CMK (cell line): ENCODE measurements at regions not wholly inside any gene's neighbourhood (a gene's known extent, or its start where the extent isn't known, plus 50 kb on each side); places are given as distances from the start of the nearest gene placed in this dataset.

Experiments
- DNase-seq: peaks from one replicate; pipeline ENCODE4 v3.0.0-alpha.2; 2010; ENCODE audit warnings: low read depth

DNA sequence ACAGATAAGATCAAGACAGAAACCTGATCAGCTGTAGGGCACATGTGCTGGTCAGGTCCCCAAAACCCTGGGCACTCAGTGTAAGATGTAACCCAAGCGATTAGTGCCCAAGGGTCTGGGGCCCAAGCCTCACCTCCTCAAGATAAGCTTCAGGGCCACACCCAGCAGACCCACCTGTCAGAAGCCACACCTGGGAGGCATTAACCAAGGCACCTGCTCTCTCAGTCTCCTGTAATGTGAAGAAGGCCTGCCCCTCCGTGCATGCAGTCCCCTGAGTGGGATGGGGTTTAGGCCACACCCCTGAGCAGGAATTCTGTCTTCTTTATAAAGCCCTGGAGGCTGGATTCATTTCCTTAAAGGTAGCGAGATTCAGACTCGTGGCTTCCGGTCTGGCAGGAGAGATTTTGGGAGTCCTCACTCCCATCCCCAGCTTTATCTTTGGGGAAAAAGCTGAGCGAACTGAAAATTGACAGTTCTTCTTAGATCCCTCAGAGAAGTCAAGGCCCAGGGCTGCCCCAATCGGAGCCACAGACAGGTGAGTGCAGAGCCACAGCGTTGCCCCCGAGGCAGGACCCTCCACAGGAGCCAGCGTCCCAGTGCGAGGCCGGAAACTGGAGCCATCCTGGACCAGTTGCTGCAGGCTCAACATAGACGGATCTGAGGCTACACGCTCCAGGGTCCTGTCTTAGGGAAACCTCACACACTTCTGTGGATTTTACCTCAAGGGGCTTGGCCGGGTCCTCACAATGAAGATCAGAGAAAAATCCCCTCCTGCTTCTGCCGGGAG, 357.6 kb upstream of the IRX4 start:
- no peak for DNase-seq

DNA sequence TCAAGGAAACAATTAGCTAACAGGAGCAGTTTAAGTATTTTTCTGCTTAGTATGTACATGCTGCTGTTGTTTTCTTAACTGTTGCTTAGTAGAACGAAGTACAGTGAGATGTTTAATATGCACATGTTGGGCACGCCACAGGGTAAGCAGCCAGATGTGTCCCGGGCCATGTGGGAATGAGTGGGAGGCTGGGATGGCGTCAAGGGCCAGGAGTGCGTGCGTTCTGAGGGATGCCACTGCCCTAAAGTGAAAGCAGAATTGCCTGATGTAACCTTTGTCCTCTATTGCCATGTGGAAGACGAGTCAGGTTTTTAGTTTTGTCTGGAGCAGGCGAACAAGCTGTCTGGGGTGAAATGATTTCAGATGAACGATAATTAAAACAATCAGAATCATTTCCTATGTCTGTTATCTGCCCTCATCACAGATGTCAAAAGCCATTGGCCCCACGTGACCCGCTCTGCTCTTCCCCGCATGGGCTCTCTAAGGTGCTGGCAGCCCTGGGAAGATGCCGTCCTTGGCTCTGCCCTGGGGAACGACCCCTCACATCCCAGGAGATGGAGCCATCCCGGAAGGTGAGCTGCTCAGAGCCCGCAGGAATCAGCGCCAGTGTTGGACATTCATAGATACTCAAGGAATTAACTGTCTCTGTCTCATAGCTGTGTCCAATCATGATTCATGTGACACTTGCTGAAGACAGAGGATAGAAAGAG, 356.6 kb upstream of the IRX4 start:
- DNase-seq: no peak

DNA sequence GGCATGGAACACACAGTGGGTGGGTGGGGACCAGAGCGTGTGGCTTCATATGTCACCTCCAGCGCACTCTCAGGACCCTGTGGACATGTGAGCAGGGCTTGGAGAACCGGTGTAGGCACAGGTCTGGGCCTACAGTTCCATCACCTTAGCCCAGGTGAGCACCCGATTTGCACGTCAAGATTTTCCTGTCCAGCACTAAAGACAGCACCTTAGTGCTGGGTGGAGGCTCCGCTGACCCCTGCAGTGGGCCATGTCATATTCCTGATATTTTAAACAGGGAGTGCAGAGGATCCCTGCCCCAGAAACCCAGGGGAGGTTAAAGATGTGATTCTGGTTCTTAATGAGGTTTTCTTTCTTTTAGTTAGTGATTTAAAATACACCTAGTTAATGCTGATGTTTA, 356.0 kb upstream of the IRX4 start:
- DNase-seq: no peak

DNA sequence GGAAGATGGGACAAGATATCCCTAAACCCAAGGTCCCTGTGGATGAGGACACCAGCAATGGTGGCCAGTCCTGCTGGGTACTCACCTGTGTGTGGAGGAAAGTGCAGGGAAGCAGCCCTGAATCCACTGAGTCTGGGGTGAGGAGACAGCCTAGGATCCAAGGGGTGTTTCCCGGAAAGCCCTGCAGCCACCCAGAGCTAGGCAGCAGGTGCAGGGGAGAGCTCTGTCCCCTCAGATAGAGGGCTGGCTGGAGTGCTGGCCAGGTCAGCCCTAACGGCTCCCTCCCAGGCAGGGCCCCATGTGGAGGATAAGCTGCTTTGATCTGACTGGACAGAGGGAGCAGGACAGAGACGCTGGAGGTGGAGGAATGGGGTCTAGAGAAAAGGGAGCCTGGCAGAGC, 344.7 kb upstream of the IRX4 start:
- DNase-seq: no peak

DNA sequence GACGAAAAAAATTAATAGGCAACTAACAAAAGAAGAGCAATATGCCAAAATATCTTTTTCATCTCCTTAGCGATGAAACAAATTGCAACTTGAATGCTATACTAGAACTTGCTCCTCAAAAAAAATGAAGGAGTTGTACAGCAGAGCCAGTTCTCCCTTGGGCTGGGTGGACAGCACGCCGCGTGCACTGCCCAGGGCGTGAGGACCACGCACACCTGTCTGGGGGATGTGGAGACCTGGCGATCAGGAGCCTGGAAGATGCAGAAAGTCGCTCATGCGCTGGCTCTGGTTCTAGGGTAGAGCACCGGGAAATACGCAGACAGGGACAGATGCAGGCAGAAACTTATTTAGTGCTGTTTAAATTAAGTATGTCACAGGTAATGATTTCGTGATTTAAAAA, 342.0 kb upstream of the IRX4 start:
- DNase-seq: no peak

DNA sequence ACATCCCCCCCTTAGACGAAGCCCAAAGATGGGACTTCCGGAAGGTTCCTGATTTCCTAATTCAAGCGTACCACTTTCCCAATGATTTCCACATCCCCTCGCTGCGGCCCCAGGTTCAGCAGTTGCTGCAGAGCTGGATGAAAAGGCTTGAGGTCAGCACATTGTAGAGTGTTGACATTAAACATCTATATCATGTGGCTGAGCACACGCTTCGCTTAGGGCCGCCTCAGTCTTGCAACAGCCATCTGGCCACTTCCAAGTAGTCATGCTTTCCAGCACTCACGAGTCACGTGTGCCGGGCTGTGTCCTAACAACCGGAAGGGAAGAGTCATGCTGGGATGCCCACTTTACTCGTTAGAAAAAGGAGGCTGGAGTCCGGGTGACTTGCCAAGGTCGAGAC, 340.6 kb upstream of the IRX4 start:
- DNase-seq: no peak

DNA sequence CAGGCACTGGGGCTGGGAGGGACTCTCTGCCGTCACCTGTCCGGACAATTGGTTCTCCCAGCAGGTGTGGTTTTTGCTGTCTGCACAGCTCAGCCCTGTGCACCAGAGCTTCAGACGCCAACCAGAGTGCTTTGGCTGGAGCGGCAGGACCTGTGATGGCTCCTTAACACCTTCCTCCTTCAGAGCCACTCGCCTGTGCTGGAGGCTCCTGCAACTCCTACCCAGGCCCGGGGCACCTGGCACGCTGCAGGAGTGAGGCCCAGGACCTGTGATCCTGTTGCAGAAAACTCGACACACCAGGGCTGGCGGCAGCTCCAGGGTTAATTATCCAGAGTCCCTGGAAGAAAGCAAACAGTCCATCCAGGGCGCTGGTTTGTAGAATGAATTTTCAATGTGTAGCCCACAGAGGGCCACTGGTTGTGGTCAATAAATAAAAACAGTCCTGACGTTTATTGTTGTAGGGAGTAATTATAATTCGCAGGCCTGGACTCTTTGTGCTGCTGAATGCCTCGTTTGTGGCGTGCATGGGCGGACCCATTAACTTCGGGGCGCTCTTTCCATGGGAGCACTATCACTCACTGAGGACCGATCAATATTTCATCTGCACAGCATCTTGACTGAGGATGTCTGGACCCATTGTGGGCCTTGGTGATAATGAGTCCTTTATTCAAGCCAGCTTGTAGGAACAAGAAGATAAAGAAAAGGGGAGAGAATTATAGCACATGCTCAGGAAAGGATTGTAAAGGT, 339.7 kb upstream of the IRX4 start:
- no peak for DNase-seq

DNA sequence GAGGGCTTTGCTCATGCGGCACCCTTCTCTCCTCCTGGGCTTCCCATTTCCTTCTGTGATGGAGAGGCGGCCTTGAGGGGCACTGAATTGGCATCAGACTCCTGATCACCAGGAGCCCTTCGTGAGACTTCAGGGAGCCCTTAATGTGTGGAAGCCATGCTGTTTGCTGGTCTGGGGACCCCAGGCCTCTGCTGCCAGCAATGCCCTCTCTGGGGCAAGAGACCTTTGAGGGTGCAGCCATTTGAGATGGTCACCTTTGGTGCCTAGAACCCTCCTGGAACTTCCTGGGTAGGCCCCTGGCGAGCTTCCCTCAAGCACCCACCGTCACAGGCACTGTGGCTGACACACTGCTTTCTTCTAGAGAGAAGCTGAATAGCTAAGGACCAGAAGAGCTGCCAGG, 338.7 kb upstream of the IRX4 start:
- DNase-seq: no peak

DNA sequence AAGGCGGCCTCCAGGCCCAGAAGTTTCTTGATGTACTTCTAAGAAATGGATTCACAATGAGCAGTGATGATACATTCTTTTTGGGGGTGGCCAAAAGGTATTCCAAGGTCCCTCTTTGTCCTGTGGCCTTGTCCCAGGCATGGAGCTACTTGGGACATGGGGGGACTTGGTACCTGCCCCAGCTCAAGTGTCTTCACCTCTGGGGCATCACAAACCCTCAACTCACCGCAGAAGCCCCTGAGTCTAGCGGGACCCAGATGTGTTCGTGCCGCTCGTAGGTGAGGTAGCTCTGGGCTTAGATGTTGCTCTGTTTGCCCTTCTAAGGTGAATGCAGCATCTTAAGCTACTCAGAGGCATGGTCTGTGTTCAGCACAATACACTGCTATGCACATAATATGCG, 338.0 kb upstream of the IRX4 start:
- DNase-seq: no peak

DNA sequence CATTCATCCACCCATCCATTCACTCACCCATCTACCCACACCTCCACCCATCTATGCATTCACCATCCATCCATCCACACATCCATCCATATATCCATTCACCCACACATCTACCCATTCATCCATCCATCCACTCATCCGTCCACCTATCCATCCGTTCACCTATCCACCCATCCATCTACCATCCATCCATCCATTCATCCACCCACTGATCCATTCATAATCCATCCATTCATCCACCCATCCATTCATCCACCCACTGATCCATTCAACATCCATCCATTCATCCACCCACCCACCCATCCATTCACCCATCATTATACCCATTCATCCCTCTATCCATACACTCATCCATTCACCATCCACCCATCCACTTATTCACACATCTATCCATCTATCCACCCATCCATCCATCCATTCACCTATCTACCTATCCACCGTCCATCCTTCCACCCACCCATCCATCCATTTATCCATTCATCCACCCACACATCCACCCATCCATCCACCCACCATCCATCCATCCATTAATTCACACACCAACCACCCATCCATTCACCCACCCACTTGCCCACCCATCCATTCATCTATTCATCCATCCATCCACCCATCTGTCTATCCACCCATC, 336.5 kb upstream of the IRX4 start:
- no peak for DNase-seq

DNA sequence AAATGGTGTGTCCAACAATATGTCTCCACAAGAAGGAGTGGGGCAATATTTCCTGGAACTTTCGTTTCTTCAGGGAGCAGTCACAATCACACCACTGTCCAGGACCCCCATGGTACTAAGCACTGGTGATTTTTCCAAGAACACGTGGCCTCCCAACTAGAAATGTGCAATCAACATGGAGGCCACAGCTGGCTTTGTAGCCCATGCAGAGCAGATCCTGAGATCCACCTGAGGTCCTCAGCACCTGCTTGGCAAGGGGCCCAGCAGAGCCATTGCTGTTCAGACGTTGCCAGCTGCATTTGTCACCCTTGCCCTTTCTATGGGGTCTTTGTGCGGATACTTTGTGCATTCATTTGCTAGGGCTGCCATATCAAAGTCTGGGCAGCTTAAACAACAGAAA, 334.5 kb upstream of the IRX4 start:
- no peak for DNase-seq

DNA sequence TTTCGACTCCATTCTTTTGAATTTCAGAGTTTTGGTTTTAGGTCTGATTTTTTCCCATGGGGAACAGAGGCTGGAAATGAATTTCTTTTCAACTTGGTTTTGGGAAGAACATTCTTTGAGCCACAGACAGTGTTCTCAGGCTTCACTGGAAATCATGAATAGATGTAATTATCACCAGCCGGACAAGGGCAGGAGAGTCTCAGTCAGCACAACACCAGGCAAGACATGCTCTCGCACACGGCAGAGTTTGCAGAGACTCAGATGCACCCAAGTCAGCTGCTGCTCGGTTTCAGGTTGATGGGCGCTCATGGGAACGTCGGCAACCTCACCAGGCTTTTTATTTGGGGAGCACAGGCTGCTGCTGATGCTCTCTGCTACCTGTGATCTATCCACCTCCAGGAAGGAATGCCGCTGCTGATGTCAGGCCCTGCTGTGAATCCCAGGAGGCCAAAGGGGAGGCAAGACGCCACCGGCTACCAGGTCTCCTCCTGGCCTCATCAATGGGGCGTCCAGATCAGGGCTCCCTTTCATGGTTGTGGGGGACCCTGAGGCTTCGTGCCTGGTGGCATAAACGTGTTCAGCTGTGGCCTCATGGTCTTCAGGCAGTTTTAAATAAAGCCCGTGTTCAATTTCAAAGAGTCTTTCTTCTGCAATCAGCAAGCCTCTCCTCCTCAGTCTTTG, 332.3 kb upstream of the IRX4 start:
- DNase-seq: no peak

DNA sequence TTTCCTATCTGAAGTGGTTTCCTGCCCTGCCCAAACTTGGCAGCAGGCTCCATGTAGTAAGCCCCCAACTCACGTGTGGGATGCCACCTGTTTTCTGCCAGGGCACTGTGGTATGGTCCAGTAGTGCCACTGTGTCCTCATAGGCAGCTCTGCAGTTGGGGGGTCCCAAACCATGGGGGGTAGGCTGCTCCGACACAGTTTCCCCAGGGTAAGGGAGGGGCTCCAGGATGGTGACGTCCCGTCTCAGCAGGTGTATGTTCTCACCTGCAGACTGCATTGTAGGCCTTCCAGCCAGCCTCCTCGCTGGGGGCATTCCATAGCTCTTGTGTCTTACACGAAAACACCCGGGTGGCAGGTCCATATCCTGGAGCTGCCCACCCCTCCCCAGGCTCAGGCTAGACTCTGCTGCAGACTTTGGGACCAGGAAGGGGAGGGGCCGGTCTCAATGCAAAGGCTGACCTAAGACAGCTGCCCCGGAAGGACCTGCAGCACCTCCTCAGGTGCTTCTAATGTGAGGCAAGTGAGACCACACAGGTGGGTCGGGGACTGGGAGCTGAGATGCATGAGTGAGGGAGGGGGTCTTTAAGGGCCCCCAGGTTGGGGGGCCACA, 330.5 kb upstream of the IRX4 start:
- DNase-seq: no peak

DNA sequence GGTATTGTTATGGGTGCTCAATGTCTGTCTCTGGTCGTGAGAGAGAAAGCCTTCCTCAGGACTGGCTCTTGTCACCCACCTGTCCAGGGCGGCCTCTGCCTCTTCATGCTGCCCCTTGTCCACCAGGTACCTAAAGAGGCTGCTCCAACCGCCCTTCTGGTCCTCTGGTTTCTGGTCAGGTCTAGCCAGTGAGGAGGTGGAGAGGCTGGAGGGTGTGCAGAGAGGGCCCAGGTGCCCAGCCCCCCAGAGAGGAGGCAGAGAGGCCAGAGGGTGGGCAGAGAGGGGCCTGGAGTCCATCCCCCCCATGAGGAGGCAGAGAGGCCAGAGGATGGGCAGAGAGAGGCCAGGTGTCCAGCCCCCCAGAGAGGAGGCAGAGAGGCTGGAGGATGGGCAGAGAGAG, 329.8 kb upstream of the IRX4 start:
- DNase-seq: no peak

DNA sequence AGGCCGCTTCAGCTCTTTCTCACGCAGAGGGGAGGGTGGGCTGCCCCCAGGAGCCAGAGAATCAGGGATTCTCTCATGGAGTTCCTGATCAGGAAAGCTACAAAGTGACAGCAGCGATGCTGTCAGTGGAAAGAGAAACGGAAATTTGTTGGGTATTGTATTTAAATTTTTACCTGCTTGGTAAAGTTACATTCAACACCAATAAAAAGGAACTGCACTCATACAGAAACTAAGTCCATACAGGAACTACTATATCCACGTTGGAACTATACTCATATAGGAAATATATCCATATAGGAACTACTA, 325.5 kb upstream of the IRX4 start:
- DNase-seq: no peak

DNA sequence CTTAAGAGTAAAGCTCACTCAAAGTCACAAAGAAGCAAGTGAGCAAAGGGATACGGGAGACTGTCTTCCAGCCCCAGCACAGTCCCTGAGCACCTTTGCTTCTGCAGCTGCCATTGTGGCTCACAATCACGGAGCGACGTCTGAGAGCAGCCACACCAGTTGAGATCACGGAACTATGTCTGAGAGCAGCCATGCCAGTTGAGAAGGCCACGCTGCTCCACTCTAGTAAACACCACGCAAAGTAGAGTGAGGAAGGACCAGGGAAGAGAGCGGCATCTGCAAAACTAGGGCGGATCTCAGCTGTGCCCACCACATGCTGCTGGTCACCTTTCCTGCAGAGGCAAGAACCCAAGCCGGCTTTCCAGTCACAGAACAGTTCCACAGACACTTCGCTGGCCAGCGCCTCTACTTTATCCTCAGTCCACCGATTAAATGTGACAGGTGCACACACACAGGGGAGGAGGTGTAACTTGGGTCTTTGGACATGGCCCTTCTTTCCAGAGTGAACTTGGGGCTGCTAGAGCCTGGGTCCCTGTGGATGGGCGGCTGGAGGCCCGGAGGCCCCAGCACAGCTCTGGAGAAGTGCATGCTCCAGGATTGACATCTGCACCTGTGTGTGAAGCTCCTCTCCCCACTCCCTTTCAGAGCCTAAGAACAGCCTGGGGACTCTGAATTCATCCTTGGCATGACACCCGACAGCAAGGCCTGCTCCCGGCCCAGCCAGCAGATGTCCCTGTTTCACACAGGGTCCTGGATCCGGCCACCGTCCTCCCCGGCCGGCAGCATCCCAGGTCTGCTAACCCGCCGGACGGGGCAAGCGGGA, 324.9 kb upstream of the IRX4 start:
- no peak for DNase-seq

DNA sequence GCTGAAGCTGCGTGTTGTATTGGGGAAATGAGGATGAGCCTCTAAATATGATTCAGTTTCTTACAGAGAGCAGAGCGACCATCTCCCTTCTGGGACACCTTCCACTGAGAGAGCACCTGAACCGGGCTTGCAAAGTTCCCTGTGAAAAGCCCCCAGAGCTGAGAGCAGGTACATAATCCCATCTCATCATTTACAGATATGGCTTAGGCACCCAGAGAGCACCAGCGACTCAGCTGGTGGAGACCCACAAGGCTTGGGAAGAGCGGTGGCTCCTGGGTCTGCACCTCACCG, 324.3 kb upstream of the IRX4 start:
- no peak for DNase-seq

DNA sequence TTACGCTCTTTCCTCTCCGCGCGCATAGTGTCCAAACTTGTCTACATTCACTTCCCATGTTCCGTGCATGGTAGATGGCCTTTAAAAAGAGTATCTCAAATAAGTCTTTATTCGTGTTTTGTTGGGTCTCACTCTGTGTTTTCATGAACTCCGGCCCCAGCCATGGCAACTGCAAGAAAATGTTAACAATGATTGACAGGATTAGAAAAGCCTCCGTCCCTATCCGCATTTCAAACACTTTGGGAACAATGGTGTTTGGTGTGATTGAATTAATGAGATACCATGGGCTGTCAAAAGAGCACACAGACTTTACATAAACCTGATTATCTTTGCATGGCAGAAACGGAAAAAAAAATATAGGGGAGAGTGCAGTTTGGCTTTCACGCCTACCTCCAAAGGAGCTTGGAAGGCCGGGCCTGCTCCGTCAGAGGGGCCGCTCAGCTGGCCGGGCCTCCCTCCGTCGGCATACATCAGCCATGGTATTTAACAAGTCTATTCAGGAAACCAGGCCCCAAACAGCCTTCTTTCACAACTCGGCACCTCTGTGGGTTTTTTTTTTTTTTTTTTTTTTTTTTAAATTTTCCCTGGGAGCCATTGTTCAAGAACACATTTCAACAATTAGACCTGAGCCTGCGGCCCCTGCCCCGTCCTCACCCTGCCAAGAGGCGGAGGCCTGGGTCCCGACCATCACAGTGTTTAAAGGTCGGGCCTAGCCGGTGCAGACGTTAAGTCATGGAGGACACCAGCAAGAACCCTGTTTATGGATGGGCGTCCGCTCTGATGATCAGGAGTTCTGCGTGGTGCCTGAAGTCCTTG, 323.8 kb upstream of the IRX4 start:
- no peak for DNase-seq

DNA sequence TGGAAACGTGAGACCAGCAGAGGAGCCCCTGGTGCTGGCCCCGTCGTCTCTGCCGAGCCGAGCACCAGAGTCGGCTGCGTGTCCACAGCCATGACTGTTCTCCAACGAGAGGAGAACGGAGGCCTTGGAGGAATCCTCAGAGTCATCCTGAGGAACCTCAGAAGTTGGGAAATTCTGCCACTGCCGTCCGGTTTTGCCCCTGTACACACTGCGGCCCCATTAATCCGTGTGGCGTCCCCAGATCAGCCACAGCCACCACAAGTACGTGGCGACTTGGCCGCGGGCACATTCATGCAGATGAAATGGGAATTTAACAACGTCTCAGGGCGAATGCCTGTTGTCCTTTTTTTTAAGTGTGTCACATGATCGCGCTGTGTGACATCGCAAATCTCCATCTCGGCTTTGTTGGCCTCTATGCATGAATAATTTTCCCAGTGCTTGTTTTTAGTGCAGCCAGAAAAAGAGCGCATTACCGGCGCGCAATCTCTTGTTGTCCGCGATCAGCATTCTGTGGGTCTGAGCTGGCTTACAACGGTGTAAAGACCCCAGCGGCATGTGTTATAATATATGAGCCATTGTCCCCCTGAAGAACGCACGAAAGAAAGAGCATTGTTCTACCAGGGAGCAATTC, 323.0 kb upstream of the IRX4 start:
- no peak for DNase-seq

DNA sequence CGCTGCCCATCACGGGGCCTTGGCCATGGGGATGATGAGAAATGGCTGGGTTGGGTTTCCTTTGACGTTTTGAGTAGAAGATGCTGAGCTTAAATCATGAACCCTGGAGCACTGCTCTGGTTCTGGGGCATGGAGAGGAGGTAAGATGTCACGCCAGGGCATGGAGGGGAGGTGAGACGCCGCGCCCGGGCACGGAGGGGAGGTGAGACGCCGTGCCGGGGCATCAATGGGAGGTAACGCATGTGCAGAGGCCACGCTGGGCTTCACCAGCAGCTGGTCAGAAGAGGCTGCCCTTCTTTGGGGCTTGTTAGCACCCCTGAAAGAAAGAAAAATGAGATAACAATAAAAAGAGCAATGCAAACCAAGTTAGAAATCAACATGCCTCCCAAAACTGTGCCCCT, 322.5 kb upstream of the IRX4 start:
- no peak for DNase-seq
